HCT116 (cell line): ENCODE measurements at regions not wholly inside any gene's neighbourhood (a gene's known extent, or its start where the extent isn't known, plus 50 kb on each side); places are given as distances from the start of the nearest gene placed in this dataset.

Source experiments
- ATAC-seq: fragments of 200-7000 bp; cut with Tn5 transposase; 2 replicates; pipeline ENCODE4 v1.9.1; 2020; ENCODE audit warnings: mild to moderate bottlenecking, moderate library complexity
- BruUV-seq: library from RNA; stranded (reverse); fragments of 400-500 nt; replicated peaks from 2 replicates; lab custom pipeline; 2021; lab: Mats Ljungman, UMichigan
- CTCF ChIA-PET: fragments of 300-600 bp; sonication (Branson Sonifier 250); formaldehyde crosslinking; loops from one replicate; lab custom pipeline; 2021; ENCODE audit warnings: antibody characterized with exemption; lab: Charles Lee
- POLR2A ChIA-PET: fragments of 300-600, 350-600 bp; sonication (Branson Sonifier 250); formaldehyde crosslinking; loops from one replicate; lab custom pipeline; 2021; ENCODE audit warnings: antibody characterized with exemption; lab: Charles Lee
- RAD21 ChIA-PET, 2 experiments: fragments of 300-600 bp; sonication (Branson Sonifier 250); formaldehyde crosslinking; loops; one replicate each; lab custom pipeline; 2023; ENCODE audit warnings: low total read pairs in 2 of 2; ENCODE audit not compliant: uncharacterized antibody in 2 of 2, unreplicated experiment in 2 of 2, low non-redundant PET in 1 of 2; lab: Charles Lee
- DNase-seq: peaks from one replicate; pipeline ENCODE4 v3.0.0-alpha.2; 2010; ENCODE audit warnings: low read depth, low spot score
- H2AFZ ChIP-seq: fragments of 200-600 bp; shearing (Covaris generic), sonication (generic); 2 replicates; pipeline ENCODE4 v1.6.1; 2017; ENCODE audit warnings: low read depth, mixed run types, mixed read lengths, antibody characterized with exemption, low read length; ENCODE audit not compliant: poor library complexity, severe bottlenecking
- H3K27ac ChIP-seq: 2 replicates; pipeline ENCODE4 v1.5.1; 2012; ENCODE audit warnings: low read depth, low read length
- H3K27me3 ChIP-seq: fragments of 200-600 bp; sonication (generic); 2 replicates; pipeline ENCODE4 v1.6.1; 2016; ENCODE audit warnings: mixed run types, low read length, mixed read lengths; ENCODE audit not compliant: insufficient read depth
- H3K36me3 ChIP-seq, 2 experiments: fragments of 200-500 bp in 1 of 2; fragments of 200-600 bp in 1 of 2; sonication (Bioruptor generic) in 1 of 2; sonication (generic) in 1 of 2; 2 replicates each; pipeline versions ENCODE4 v1.5.1 to v1.6.1; 2014 to 2016; ENCODE audit warnings: low read length in 2 of 2, inconsistent platforms in 1 of 2, mixed read lengths in 1 of 2, mixed run types in 1 of 2; ENCODE audit not compliant: insufficient read depth in 2 of 2, control insufficient read depth in 1 of 2
- H3K4me1 ChIP-seq, 2 experiments: fragments of 200-600 bp in 1 of 2; sonication (generic) in 1 of 2; 2 replicates each; pipeline versions ENCODE4 v1.5.1 to v1.6.1; 2012 to 2017; ENCODE audit warnings: low read length in 2 of 2, inconsistent platforms in 1 of 2, mild to moderate bottlenecking in 1 of 2, mixed read lengths in 1 of 2, mixed run types in 1 of 2, moderate library complexity in 1 of 2; ENCODE audit not compliant: insufficient read depth in 2 of 2, control insufficient read depth in 1 of 2
- H3K4me2 ChIP-seq: fragments of 200-600 bp; sonication (generic); 2 replicates; pipeline ENCODE4 v1.6.1; 2017; ENCODE audit warnings: mixed run types, low read length, mixed read lengths
- H3K4me3 ChIP-seq, 2 experiments: fragments of 200-600 bp in 1 of 2; sonication (generic) in 1 of 2; replicated peaks in 1 of 2; 2 replicates each; pipeline ENCODE4 v1.5.1; 2011 to 2016; ENCODE audit warnings: low read length in 2 of 2, control low read depth in 1 of 2, low read depth in 1 of 2, mild to moderate bottlenecking in 1 of 2, mixed read lengths in 1 of 2, mixed run types in 1 of 2
- H3K79me2 ChIP-seq: fragments of 200-600 bp; sonication (generic); 2 replicates; pipeline ENCODE4 v1.6.1; 2017; ENCODE audit warnings: mild to moderate bottlenecking, mixed run types, low read length, moderate library complexity, mixed read lengths; ENCODE audit not compliant: insufficient read depth
- H3K9ac ChIP-seq: fragments of 200-600 bp; sonication (generic); 2 replicates; pipeline ENCODE4 v1.6.1; 2016; ENCODE audit warnings: low read length, mixed read lengths
- H3K9me2 ChIP-seq: fragments of 200-600 bp; sonication (generic), shearing (Covaris generic); 2 replicates; pipeline ENCODE4 v1.6.1; 2017; ENCODE audit warnings: mixed run types, mild to moderate bottlenecking, moderate library complexity; ENCODE audit not compliant: insufficient read depth
- H3K9me3 ChIP-seq, 2 experiments: fragments of 200-500 bp in 1 of 2; fragments of 200-600 bp in 1 of 2; sonication (Bioruptor generic) in 1 of 2; sonication (generic) in 1 of 2; 2 replicates each; pipeline ENCODE4 v1.6.1; 2014 to 2017; ENCODE audit warnings: low read length in 2 of 2, mixed read lengths in 2 of 2, inconsistent platforms in 1 of 2, low read depth in 1 of 2, mild to moderate bottlenecking in 1 of 2, mixed run types in 1 of 2, moderate library complexity in 1 of 2; ENCODE audit not compliant: control insufficient read depth in 1 of 2, insufficient read depth in 1 of 2
- H4K20me1 ChIP-seq: fragments of 200-600 bp; sonication (generic), shearing (Covaris generic); 2 replicates; pipeline ENCODE4 v1.6.1; 2017; ENCODE audit warnings: mixed run types, mild to moderate bottlenecking, moderate library complexity; ENCODE audit not compliant: insufficient read depth
- CBX3 ChIP-seq: IDR thresholded peaks from 2 replicates; pipeline ENCODE4 v1.6.1; 2012; ENCODE audit warnings: low read depth
- CEBPB ChIP-seq: IDR thresholded peaks from 2 replicates; pipeline ENCODE4 v1.6.1; 2012; ENCODE audit warnings: low read depth
- CTCF ChIP-seq, 3 experiments: fragments of 200-600 bp in 1 of 3; sonication (generic) in 1 of 3; IDR thresholded peaks in 2 of 3; conservative IDR thresholded peaks in 1 of 3; 2 replicates each; pipeline ENCODE4 v1.5.1; 2012 to 2017; ENCODE audit warnings: low read depth in 2 of 3, low read length in 2 of 3, antibody characterized with exemption in 1 of 3, borderline replicate concordance in 1 of 3, control low read depth in 1 of 3, mild to moderate bottlenecking in 1 of 3, mixed read lengths in 1 of 3, mixed run types in 1 of 3, moderate library complexity in 1 of 3; ENCODE audit not compliant: insufficient read depth in 1 of 3
- EGR1 ChIP-seq: IDR thresholded peaks from 2 replicates; pipeline ENCODE4 v1.6.1; 2012; ENCODE audit warnings: low read depth
- ELF1 ChIP-seq: IDR thresholded peaks from 2 replicates; pipeline ENCODE4 v1.6.1; 2012; ENCODE audit warnings: low read depth, borderline replicate concordance
- EZH2phosphoT487 ChIP-seq: fragments of 200-600 bp; IDR thresholded peaks from 2 replicates; pipeline ENCODE4 v1.6.1; 2018; ENCODE audit warnings: antibody characterized with exemption, borderline replicate concordance
- FOSL1 ChIP-seq: IDR thresholded peaks from 2 replicates; pipeline ENCODE4 v1.6.1; 2012; ENCODE audit warnings: low read depth
- JUND ChIP-seq: IDR thresholded peaks from 2 replicates; pipeline ENCODE4 v1.6.1; 2012
- POLR2A ChIP-seq: IDR thresholded peaks from 2 replicates; pipeline ENCODE4 v1.7.0; 2011; ENCODE audit warnings: borderline replicate concordance; ENCODE audit not compliant: insufficient read depth, insufficient read length; ENCODE audit errors: extremely low read depth
- POLR2AphosphoS5 ChIP-seq: IDR thresholded peaks from 2 replicates; pipeline ENCODE4 v1.6.1; 2011; ENCODE audit warnings: mild to moderate bottlenecking, low read depth, low read length, moderate library complexity
- RAD21 ChIP-seq: IDR thresholded peaks from 2 replicates; pipeline ENCODE4 v1.6.1; 2012; ENCODE audit warnings: low read depth, mild to moderate bottlenecking
- SP1 ChIP-seq: IDR thresholded peaks from 2 replicates; pipeline ENCODE4 v1.6.1; 2012; ENCODE audit warnings: low read depth
- SRF ChIP-seq: IDR thresholded peaks from 2 replicates; pipeline ENCODE4 v1.6.1; 2012; ENCODE audit warnings: low read depth
- ZFX ChIP-seq: fragments of 450-650 bp; IDR thresholded peaks from 2 replicates; pipeline ENCODE4 v1.6.1; 2017
- intact Hi-C: fragments of 100-400 bp; cut with micrococcal nuclease; formaldehyde crosslinking; loops from 2 replicates; pipeline ENCODE4 v1.10.0; 2022
- TF ChIP-seq, protein P1 (sequence below): IDR thresholded peaks from 2 replicates; pipeline ENCODE4 v1.6.1; 2012

GRCh38 chr18:42576124-42576523 lies 539.4 kb downstream of the RIT2 start:
- Histone ChIP-seq H3K4me1 (no peaks in the 10 kb centered on the region), H3K27ac (no peak overlapping the region), H3K27me3 (no peaks in the 10 kb centered on the region), H3K9ac (no peak overlapping the region), H3K79me2 (no peaks in the 10 kb centered on the region), H3K9me2 (no peaks in the 10 kb centered on the region), H3K4me3 (no peak overlapping the region), H4K20me1 (no peaks in the 10 kb centered on the region), H3K9me3 (peaks cover 0 to under 1% of the 10 kb centered on the region in 2 experiments; a peak in 2 of 4 replicates), H3K4me2 (no peak overlapping the region), H3K36me3 (no peaks in the 10 kb centered on the region), H2AFZ (no peak overlapping the region)
- ChIA-PET CTCF (no interaction called here), RAD21 (no interaction called here), POLR2A (no interaction called here)
- no peak for DNase-seq
- intact Hi-C loops: no loop called here
- ATAC-seq: no peak
- no TSS peak for BruUV-seq
- TF ChIP-seq ZFX (no peak), EGR1 (no peak), CTCF (IDR thresholded peaks at IDR 0.05 in 2 of 3, conservative IDR thresholded peaks at IDR 0.05 in 1 of 3; ENCODE audit: borderline replicate concordance in 1 of 3, insufficient read depth in 1 of 3, low read depth in 2 of 3, low read length in 2 of 3) (no peak), POLR2A (no peak)

- ChIA-PET CTCF (no interaction called here), POLR2A (no interaction called here)
- Histone ChIP-seq H3K4me2 (no peak overlapping the region), H3K36me3 (no peaks in the 10 kb centered on the region), H3K9me2 (no peaks in the 10 kb centered on the region), H3K9ac (no peak overlapping the region), H3K9me3 (peaks cover 6 to 8% of the 10 kb centered on the region in 2 experiments; a peak in 3 of 4 replicates), H2AFZ (no peak overlapping the region), H4K20me1 (no peaks in the 10 kb centered on the region), H3K4me1 (no peaks in the 10 kb centered on the region)
- no TSS peak for BruUV-seq
- intact Hi-C loops: no loop called here
- DNase-seq: no peak
- TF ChIP-seq JUND: no peak
- TF ChIP-seq EGR1: no peak
- TF ChIP-seq SRF: no peak
- TF ChIP-seq, protein P1, sequence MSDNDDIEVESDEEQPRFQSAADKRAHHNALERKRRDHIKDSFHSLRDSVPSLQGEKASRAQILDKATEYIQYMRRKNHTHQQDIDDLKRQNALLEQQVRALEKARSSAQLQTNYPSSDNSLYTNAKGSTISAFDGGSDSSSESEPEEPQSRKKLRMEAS: no peak
- no peak for TF ChIP-seq EZH2phosphoT487
- no peak for TF ChIP-seq SP1
- TF ChIP-seq ZFX: no peak
- no peak for TF ChIP-seq FOSL1
- no peak for TF ChIP-seq RAD21
- TF ChIP-seq POLR2AphosphoS5: no peak
- TF ChIP-seq ELF1: no peak
- no peak for TF ChIP-seq CBX3
- TF ChIP-seq CEBPB: no peak
- TF ChIP-seq, all 23 proteins: peak for 0
- Histone ChIP-seq H3K4me3 (no peak overlapping the region), H3K79me2 (no peaks in the 10 kb centered on the region), H3K27ac (no peak overlapping the region), H3K27me3 (no peaks in the 10 kb centered on the region)
- RAD21 ChIA-PET: no interaction called here
- no peak for ATAC-seq
Observed at GRCh38 chr18:42578792-42579191, 536.7 kb downstream of the RIT2 start.
